Keratinocyte (primary cell): ENCODE measurements at regions not wholly inside any gene's neighbourhood (a gene's known extent, or its start where the extent isn't known, plus 50 kb on each side); places are given as distances from the start of the nearest gene placed in this dataset.

Source experiments
- DNase-seq: peaks from one replicate; pipeline ENCODE4 v3.0.0-alpha.2; 2011; ENCODE audit warnings: low read depth, missing footprints, low spot score
- FAIRE-seq: peaks from 2 replicates; lab custom pipeline; 2011; peaks lifted over from hg19 to GRCh38; lab: Jason Lieb, UNC
- H2AFZ ChIP-seq: 2 replicates; pipeline ENCODE4 v1.6.0; 2012; ENCODE audit warnings: low read length, control low read depth, inconsistent platforms; ENCODE audit not compliant: control insufficient read depth
- H3K27ac ChIP-seq: 2 replicates; pipeline ENCODE4 v1.5.1; 2011; ENCODE audit warnings: low read length; ENCODE audit not compliant: control insufficient read depth, insufficient read depth
- H3K27me3 ChIP-seq: 3 replicates; pipeline ENCODE4 v1.6.0; 2011; ENCODE audit warnings: low read length; ENCODE audit not compliant: control insufficient read depth, insufficient read depth; ENCODE audit errors: extremely low read depth
- H3K36me3 ChIP-seq, 2 experiments: 2 replicates in 1 of 2; 3 replicates in 1 of 2; pipeline ENCODE4 v1.5.1; 2011; ENCODE audit warnings: low read length in 2 of 2, mild to moderate bottlenecking in 1 of 2; ENCODE audit not compliant: control insufficient read depth in 2 of 2, insufficient read depth in 2 of 2; ENCODE audit errors: extremely low read depth in 1 of 2
- H3K4me1 ChIP-seq: 3 replicates; pipeline ENCODE4 v1.5.1; 2011; ENCODE audit warnings: low read length; ENCODE audit not compliant: control insufficient read depth, insufficient read depth; ENCODE audit errors: extremely low read depth
- H3K4me2 ChIP-seq: 3 replicates; pipeline ENCODE4 v1.6.0; 2011; ENCODE audit warnings: low read depth, low read length; ENCODE audit not compliant: control insufficient read depth, insufficient read depth; ENCODE audit errors: extremely low read depth
- H3K4me3 ChIP-seq, 3 experiments: fragments of 200-600 bp in 1 of 3; sonication (generic) in 1 of 3; 2 replicates in 2 of 3; 3 replicates in 1 of 3; pipeline ENCODE4 v1.5.1; 2011 to 2016; ENCODE audit warnings: low read length in 3 of 3, mild to moderate bottlenecking in 3 of 3, control low read depth in 2 of 3, inconsistent platforms in 1 of 3, low read depth in 1 of 3, mixed read lengths in 1 of 3, mixed run types in 1 of 3, moderate library complexity in 1 of 3; ENCODE audit not compliant: control insufficient read depth in 2 of 3, insufficient read depth in 2 of 3; ENCODE audit errors: extremely low read depth in 1 of 3
- H3K79me2 ChIP-seq: 2 replicates; pipeline ENCODE4 v1.6.0; 2012; ENCODE audit warnings: low read length; ENCODE audit not compliant: control insufficient read depth, insufficient read depth
- H3K9ac ChIP-seq: 3 replicates; pipeline ENCODE4 v1.6.0; 2011; ENCODE audit warnings: low read length; ENCODE audit not compliant: control insufficient read depth, insufficient read depth; ENCODE audit errors: extremely low read depth
- H3K9me1 ChIP-seq: 3 replicates; pipeline ENCODE4 v1.6.0; 2011; ENCODE audit warnings: low read length; ENCODE audit not compliant: control insufficient read depth, insufficient read depth; ENCODE audit errors: extremely low read depth
- H3K9me3 ChIP-seq: 2 replicates; pipeline ENCODE4 v1.5.1; 2012; ENCODE audit warnings: low read depth, low read length; ENCODE audit not compliant: control insufficient read depth
- H4K20me1 ChIP-seq: 3 replicates; pipeline ENCODE4 v1.6.0; 2011; ENCODE audit warnings: low read length; ENCODE audit not compliant: control insufficient read depth, insufficient read depth; ENCODE audit errors: extremely low read depth
- CTCF ChIP-seq, 3 experiments: IDR thresholded peaks in 1 of 3; conservative IDR thresholded peaks in 1 of 3; optimal IDR thresholded peaks in 1 of 3; 2 replicates in 2 of 3; 3 replicates in 1 of 3; pipeline versions ENCODE3 to v1.5.1; 2011; ENCODE audit warnings: low read length in 3 of 3, mild to moderate bottlenecking in 3 of 3, moderate library complexity in 2 of 3, control low read depth in 1 of 3, inconsistent platforms in 1 of 3; ENCODE audit not compliant: insufficient read depth in 2 of 3; ENCODE audit errors: extremely low read depth in 1 of 3
- EZH2 ChIP-seq: IDR thresholded peaks from one replicate; pipeline ENCODE4 v1.6.1; 2012; ENCODE audit warnings: inconsistent platforms, mild to moderate bottlenecking, low read length, moderate library complexity
- dilution Hi-C: fragments of 300-500 bp; cut with MboI; formaldehyde crosslinking; loops from one replicate; pipeline ENCODE4 v1.7.0; 2020; ENCODE audit warnings: low sequenced_read_pairs; ENCODE audit not compliant: extremely low pct_ligation_motif_present

- dilution Hi-C loops, result no loop called here
- TF ChIP-seq CTCF (optimal IDR thresholded peaks at IDR 0.05 in 1 of 3, IDR thresholded peaks at IDR 0.05 in 1 of 3, conservative IDR thresholded peaks at IDR 0.05 in 1 of 3; ENCODE audit: extremely low read depth in 1 of 3, insufficient read depth in 2 of 3, low read length in 3 of 3) (no peak), EZH2 (no peak)
- DNase-seq, result no peak
- Histone ChIP-seq H2AFZ (no peak overlapping the region), H3K9me1 (no peaks in the 10 kb centered on the region), H3K36me3 (no peaks in the 10 kb centered on the region), H3K79me2 (no peaks in the 10 kb centered on the region), H4K20me1 (no peaks in the 10 kb centered on the region), H3K4me3 (no peak overlapping the region), H3K4me2 (no peak overlapping the region), H3K9ac (no peak overlapping the region), H3K27ac (no peak overlapping the region), H3K9me3 (no peaks in the 10 kb centered on the region), H3K4me1 (no peaks in the 10 kb centered on the region), H3K27me3 (peaks cover 23% of the 10 kb centered on the region)
- no peak for FAIRE-seq
Measured at GRCh38 chr2:10239561-10239967, 63.1 kb upstream of the HPCAL1 start.

GRCh38 chr2:10240161-10240681 is 62.5 kb upstream of the HPCAL1 start:
- H3K27ac ChIP-seq, result no peak overlapping the region
- no peaks in the 10 kb centered on the region for H3K79me2 ChIP-seq
- H4K20me1 ChIP-seq, result no peaks in the 10 kb centered on the region
- TF ChIP-seq EZH2 (no peak), CTCF (optimal IDR thresholded peaks at IDR 0.05 in 1 of 3, IDR thresholded peaks at IDR 0.05 in 1 of 3, conservative IDR thresholded peaks at IDR 0.05 in 1 of 3; ENCODE audit: extremely low read depth in 1 of 3, insufficient read depth in 2 of 3, low read length in 3 of 3) (no peak)
- no peak overlapping the region for H3K9ac ChIP-seq
- peaks cover 20% of the 10 kb centered on the region for H3K27me3 ChIP-seq
- H3K4me2 ChIP-seq, result no peak overlapping the region
- H3K9me3 ChIP-seq, result no peaks in the 10 kb centered on the region
- dilution Hi-C loops, result no loop called here
- H3K4me1 ChIP-seq, result no peaks in the 10 kb centered on the region
- no peaks in the 10 kb centered on the region for H3K36me3 ChIP-seq
- H3K9me1 ChIP-seq, result no peaks in the 10 kb centered on the region
- no peak overlapping the region for H3K4me3 ChIP-seq
- no peak overlapping the region for H2AFZ ChIP-seq
- FAIRE-seq, result no peak
- DNase-seq, result no peak
